ENCODE measurements at regions not wholly inside any gene's neighbourhood (a gene's known extent, or its start where the extent isn't known, plus 50 kb on each side); places are given as distances from the start of the nearest gene placed in this dataset.

GRCh38 chrX:30961387-30962174 is 72.5 kb upstream of the TAB3 start:
- no peak for DNase-seq (ENCODE audit: low read depth, low spot score)
- in situ Hi-C loops (cut with HindIII; ENCODE audit: low pct_unique_long_range_greater_than_20kb, low sequenced_read_pairs) = no loop called here

DNA sequence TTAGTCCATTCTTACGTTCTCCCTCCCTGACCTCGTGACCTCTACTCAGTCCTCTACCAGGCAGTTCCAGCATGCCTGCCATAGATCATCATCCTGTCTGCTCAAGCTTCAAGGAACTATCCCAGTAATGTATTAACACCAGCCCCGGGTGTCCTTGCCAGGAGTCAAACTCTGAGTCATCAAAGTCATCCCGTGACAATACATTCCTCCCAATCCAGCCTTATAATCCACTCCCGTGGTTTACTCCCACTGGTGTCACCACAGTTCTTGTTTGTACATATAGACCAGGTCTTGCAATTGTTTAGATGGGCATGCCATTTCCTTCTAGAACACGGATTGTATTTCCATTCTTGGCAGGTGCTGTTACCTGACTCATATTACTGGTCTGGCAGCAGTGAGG is 68.7 kb upstream of the TAB3 start:
- no peak for DNase-seq (ENCODE audit: low read depth, low spot score)
- in situ Hi-C loops (cut with HindIII; ENCODE audit: low pct_unique_long_range_greater_than_20kb, low sequenced_read_pairs) = no loop called here

DNA sequence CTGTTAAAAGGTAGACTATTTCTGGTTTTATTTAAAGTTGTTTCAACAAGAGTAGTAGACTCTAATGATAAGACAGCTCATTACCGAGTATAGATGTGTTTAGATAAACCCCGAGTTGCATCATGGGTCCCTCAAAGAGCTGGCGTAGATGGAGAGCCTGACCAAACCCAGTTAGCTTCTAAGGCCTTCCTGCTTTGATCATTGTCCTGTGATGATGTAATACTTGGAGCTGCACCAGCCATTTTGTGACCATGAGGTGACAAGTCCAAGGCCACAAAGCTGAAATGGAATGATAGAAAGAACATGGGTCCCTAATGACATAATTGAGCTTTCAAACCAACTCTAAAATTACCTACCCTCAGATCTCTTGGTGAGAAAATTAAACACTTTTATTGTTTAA is 66.6 kb upstream of the TAB3 start:
- DNase-seq (ENCODE audit: low read depth, low spot score) = no peak
- in situ Hi-C loops (cut with HindIII; ENCODE audit: low pct_unique_long_range_greater_than_20kb, low sequenced_read_pairs) = no loop called here

- in situ Hi-C loops (cut with HindIII; ENCODE audit: low pct_unique_long_range_greater_than_20kb, low sequenced_read_pairs) = no loop called here
- DNase-seq (ENCODE audit: low read depth, low spot score) = no peak
These were observed 61.9 kb upstream of the TAB3 start for GRCh38 chrX:30951003-30951402.

GRCh38 chrX:30950391-30950790 is 61.3 kb upstream of the TAB3 start:
- in situ Hi-C loops (cut with HindIII; ENCODE audit: low pct_unique_long_range_greater_than_20kb, low sequenced_read_pairs) = no loop called here
- no peak for DNase-seq (ENCODE audit: low read depth, low spot score)

- DNase-seq (ENCODE audit: low read depth, low spot score) = no peak
- in situ Hi-C loops (cut with HindIII; ENCODE audit: low pct_unique_long_range_greater_than_20kb, low sequenced_read_pairs) = no loop called here
These were observed 60.5 kb upstream of the TAB3 start for GRCh38 chrX:30949554-30949953.

DNA sequence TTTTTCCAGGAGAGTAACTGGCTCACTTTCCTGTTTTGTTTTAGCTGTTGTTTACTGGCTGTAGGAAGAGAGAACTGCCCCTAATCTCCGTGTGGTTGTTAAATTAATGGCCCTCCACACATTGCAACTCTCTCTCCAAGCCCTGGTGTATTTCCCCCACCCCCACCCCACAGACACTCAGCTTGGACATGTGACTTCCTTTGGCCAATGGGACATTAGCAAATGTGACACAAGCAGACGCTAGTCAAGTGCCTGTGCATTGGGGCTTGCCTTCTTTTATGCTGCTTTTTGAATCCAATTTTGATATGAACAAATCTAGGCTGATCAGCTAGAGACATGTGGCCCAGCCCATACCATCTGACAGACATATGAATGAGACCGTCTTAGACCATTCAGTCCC is 59.6 kb upstream of the TAB3 start:
- in situ Hi-C loops (cut with HindIII; ENCODE audit: low pct_unique_long_range_greater_than_20kb, low sequenced_read_pairs) = no loop called here
- DNase-seq (ENCODE audit: low read depth, low spot score) = no peak

DNA sequence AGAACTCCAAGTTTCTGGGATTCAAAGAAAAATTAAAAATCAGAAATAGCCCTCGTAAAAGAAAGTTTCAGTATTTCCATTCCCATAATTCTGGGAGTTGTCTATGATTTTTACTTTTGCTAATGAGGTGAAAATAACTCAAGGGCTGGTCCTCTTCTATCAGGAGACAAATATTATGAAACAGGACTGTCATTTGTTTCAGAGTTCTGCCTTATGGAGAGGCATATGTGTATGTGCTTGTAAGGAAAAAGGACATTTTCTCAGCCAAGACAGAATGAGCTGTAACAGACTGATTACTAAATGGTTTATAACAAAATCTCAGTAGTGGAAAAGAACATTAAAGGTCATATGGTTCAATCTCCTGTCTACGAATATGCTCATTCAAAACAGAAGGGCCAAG is 59.0 kb upstream of the TAB3 start:
- in situ Hi-C loops (cut with HindIII; ENCODE audit: low pct_unique_long_range_greater_than_20kb, low sequenced_read_pairs) = no loop called here
- no peak for DNase-seq (ENCODE audit: low read depth, low spot score)

DNA sequence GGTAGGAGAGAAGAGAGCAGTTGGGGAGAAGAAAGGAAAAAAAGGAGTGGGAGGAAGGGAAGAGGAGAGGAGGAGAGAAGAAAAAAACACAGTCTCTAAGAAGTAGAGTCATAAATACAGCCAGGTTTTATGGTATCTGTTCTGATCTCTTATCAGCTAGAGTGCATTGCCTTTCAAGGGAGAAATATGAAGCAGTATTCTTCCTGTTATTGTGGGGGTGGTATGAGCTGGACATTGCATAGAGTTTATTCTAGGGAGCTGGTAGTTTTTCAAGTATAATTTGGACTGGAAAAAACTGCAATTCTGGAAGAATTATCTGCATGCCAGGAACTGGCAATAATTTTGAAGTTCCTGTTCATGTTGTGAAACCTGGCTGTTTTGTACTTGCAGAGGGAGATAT is 54.9 kb upstream of the TAB3 start:
- in situ Hi-C loops (cut with HindIII; ENCODE audit: low pct_unique_long_range_greater_than_20kb, low sequenced_read_pairs) = no loop called here

DNA sequence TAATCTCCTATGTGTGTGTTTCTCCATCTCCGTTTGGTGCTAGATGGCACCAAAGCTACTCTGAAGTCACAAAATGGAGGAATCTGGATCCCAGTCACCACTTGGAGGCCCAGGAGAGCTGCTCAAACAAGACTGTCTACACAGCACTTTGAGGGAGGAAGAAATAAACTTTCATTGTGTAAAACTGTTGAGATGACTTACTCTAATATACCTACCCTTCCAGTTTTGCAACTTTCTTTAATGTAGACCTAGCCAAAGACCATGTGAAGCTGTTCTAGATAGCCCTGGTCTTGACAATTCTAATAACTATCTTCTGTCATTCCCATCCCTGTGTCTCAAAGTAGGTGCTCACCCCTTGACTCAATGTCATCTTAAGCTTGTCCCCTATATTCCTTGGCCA is 52.8 kb upstream of the TAB3 start:
- in situ Hi-C loops (cut with HindIII; ENCODE audit: low pct_unique_long_range_greater_than_20kb, low sequenced_read_pairs) = no loop called here
- DNase-seq (ENCODE audit: low read depth, low spot score) = no peak

More for the DNA sequence above, 54.9 kb upstream of the TAB3 start:
- DNase-seq (ENCODE audit: low read depth, low spot score) = no peak

GRCh38 chrX:30939928-30940327 is 50.9 kb upstream of the TAB3 start:
- DNase-seq (ENCODE audit: low read depth, low spot score) = no peak
- in situ Hi-C loops (cut with HindIII; ENCODE audit: low pct_unique_long_range_greater_than_20kb, low sequenced_read_pairs) = no loop called here

All from SK-MEL-5 (cell line).